ENCODE measurements at regions not wholly inside any gene's neighbourhood (a gene's known extent, or its start where the extent isn't known, plus 50 kb on each side); places are given as distances from the start of the nearest gene placed in this dataset.

- H3K4me3 ChIP-seq (ENCODE audit: low read depth, low read length) = no peak overlapping the region
- no peak for DNase-seq (ENCODE audit: low read depth)
Observed at GRCh38 chr18:79579807-79580497, 99.7 kb upstream of the CTDP1 start.

GRCh38 chr18:79580498-79581171 is 99.0 kb upstream of the CTDP1 start:
- DNase-seq (ENCODE audit: low read depth) = no peak
- no peak overlapping the region for H3K4me3 ChIP-seq (ENCODE audit: low read depth, low read length)

- no peak for DNase-seq (ENCODE audit: low read depth)
Observed at GRCh38 chr18:79581406-79581805, 98.2 kb upstream of the CTDP1 start.

GRCh38 chr18:79581911-79582310 is 97.7 kb upstream of the CTDP1 start:
- no peak overlapping the region for H3K4me3 ChIP-seq (ENCODE audit: low read depth, low read length)
- no peak for DNase-seq (ENCODE audit: low read depth)

More at GRCh38 chr18:79581406-79581805, 98.2 kb upstream of the CTDP1 start:
- H3K4me3 ChIP-seq (ENCODE audit: low read depth, low read length) = no peak overlapping the region

GRCh38 chr18:79582978-79583377 is 96.6 kb upstream of the CTDP1 start:
- no peak overlapping the region for H3K4me3 ChIP-seq (ENCODE audit: low read depth, low read length)
- no peak for DNase-seq (ENCODE audit: low read depth)

- DNase-seq (ENCODE audit: low read depth) = no peak
Observed at GRCh38 chr18:79583426-79583825, 96.2 kb upstream of the CTDP1 start.

GRCh38 chr18:79583984-79584401 is 95.6 kb upstream of the CTDP1 start:
- no peak for DNase-seq (ENCODE audit: low read depth)
- no peak overlapping the region for H3K4me3 ChIP-seq (ENCODE audit: low read depth, low read length)

More at GRCh38 chr18:79583426-79583825, 96.2 kb upstream of the CTDP1 start:
- no peak overlapping the region for H3K4me3 ChIP-seq (ENCODE audit: low read depth, low read length)

- DNase-seq (ENCODE audit: low read depth) = no peak
Observed at GRCh38 chr18:79584491-79585394, 94.9 kb upstream of the CTDP1 start.

GRCh38 chr18:79585395-79586370 is 93.9 kb upstream of the CTDP1 start:
- no peak overlapping the region for H3K4me3 ChIP-seq (ENCODE audit: low read depth, low read length)
- no peak for DNase-seq (ENCODE audit: low read depth)

More at GRCh38 chr18:79584491-79585394, 94.9 kb upstream of the CTDP1 start:
- H3K4me3 ChIP-seq (ENCODE audit: low read depth, low read length) = no peak overlapping the region

- H3K4me3 ChIP-seq (ENCODE audit: low read depth, low read length) = no peak overlapping the region
- DNase-seq (ENCODE audit: low read depth) = no peak
Observed at GRCh38 chr18:79586436-79587225, 93.0 kb upstream of the CTDP1 start.

GRCh38 chr18:79587226-79587741 is 92.3 kb upstream of the CTDP1 start:
- no peak for DNase-seq (ENCODE audit: low read depth)

GRCh38 chr18:79587779-79588635 is 91.6 kb upstream of the CTDP1 start:
- no peak for DNase-seq (ENCODE audit: low read depth)

More at GRCh38 chr18:79587226-79587741, 92.3 kb upstream of the CTDP1 start:
- H3K4me3 ChIP-seq (ENCODE audit: low read depth, low read length) = no peak overlapping the region

GRCh38 chr18:79588636-79589481 is 90.7 kb upstream of the CTDP1 start:
- peak; percentile 84 for DNase-seq (ENCODE audit: low read depth)
- no peak overlapping the region for H3K4me3 ChIP-seq (ENCODE audit: low read depth, low read length)

More at GRCh38 chr18:79587779-79588635, 91.6 kb upstream of the CTDP1 start:
- no peak overlapping the region for H3K4me3 ChIP-seq (ENCODE audit: low read depth, low read length)

GRCh38 chr18:79589601-79590091 is 90.0 kb upstream of the CTDP1 start:
- no peak overlapping the region for H3K4me3 ChIP-seq (ENCODE audit: low read depth, low read length)
- no peak for DNase-seq (ENCODE audit: low read depth)

GRCh38 chr18:79590191-79591031 is 89.2 kb upstream of the CTDP1 start:
- H3K4me3 ChIP-seq (ENCODE audit: low read depth, low read length) = no peak overlapping the region
- no peak for DNase-seq (ENCODE audit: low read depth)
